HG03521 (cell line): ENCODE measurements at regions not wholly inside any gene's neighbourhood (a gene's known extent, or its start where the extent isn't known, plus 50 kb on each side); places are given as distances from the start of the nearest gene placed in this dataset.
"Not testable (repeated sequence)": the region's sequence is repeated elsewhere in the genome, so short reads cannot be mapped to it uniquely, and the experiment has no call there.

ENCODE experiments used
- ATAC-seq: cut with Tn5 transposase; IDR thresholded peaks from one replicate; pipeline ENCODE4 v1.9.1; 2021; ENCODE audit warnings: mild to moderate bottlenecking, moderate library complexity; ENCODE audit not compliant: unreplicated experiment

GRCh38 chr2:105540642-105541041 lies 141.8 kb upstream of the FHL2 start:
- no peak for ATAC-seq

DNA sequence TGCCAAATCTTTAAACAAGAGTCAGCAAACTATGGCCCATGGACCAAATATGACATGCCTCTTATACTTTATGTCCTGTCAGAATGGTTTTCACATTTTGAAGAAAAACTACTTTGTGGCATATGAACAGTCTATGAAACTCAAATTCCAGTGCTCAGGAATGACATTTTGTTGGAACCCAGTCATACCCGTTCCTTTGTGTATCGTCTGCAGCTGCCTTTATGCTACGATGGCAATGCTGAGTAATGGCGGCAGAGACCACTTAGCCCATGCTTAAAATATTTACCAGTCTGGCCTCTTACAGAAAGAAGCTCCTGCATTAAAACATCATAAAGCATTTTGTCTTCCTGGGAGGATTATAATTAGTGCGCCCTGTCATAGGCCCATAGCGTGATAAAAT lies 140.5 kb upstream of the FHL2 start:
- no peak for ATAC-seq

DNA sequence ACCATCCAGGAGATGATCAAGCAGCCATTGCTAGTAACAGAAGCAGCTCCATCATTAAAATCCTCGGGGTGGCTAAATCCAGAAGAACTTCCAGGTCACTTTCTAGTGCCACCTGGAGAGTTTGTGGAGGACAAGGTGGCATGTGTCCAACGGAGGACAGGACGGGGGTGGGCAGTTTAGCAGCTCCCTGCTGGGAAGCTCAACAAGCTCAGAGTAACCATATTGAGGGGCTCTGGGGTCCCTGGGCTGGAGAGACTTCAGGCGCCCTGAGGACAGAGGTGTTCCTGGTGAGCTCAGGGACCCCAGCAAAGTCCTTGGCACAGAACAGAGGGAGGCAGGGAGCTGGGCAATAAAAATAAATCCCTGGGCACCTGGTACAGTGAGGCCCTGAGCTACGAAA lies 140.0 kb upstream of the FHL2 start:
- ATAC-seq, result no peak

- ATAC-seq, result no peak
Measured at GRCh38 chr2:105537920-105538319, 139.1 kb upstream of the FHL2 start.

- no peak for ATAC-seq
Measured at GRCh38 chr2:105537466-105537865, 138.6 kb upstream of the FHL2 start.

DNA sequence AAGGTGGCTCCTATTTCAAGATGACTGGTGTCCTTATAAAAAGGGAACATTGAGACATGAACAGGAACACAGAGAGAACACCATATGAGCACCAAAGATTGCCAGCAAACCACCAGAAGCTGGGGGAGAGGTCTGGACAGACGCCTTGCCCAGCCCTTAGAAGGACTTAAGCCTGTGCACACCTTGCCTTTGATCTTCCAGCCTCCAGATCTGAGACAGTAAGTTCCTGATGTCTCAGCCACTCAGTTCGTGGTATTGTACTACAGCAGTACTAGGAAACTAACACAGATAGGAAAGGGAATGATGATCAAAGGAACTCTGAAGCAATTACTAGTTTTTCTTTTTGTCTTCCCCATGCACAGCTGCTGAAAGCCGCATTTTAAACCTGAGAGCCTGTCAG lies 137.3 kb upstream of the FHL2 start:
- no peak for ATAC-seq

GRCh38 chr2:105529258-105529657 lies 130.4 kb upstream of the FHL2 start:
- ATAC-seq, result not testable (repeated sequence)

GRCh38 chr2:105526000-105526925 lies 127.4 kb upstream of the FHL2 start:
- no peak for ATAC-seq

DNA sequence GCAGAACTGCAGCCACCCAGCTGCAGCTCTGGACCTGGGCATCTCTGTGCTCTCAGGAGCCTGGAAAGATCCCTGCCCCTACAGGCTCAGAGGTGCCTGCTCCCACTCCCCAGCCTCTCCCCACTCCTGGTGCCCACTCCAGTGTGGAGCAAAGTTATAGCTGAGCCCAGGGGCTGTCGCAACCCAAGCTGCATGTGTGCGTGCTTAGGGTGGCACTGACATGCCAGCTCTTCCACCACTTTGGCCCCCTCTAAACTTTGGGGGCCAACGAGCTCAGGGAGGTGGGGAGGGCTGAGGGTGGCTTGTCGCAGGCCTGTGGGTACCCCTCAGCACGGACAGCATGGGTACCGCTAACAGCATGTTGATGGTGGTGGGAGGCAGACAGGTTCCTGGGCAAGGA lies 126.3 kb upstream of the FHL2 start:
- ATAC-seq, result no peak

DNA sequence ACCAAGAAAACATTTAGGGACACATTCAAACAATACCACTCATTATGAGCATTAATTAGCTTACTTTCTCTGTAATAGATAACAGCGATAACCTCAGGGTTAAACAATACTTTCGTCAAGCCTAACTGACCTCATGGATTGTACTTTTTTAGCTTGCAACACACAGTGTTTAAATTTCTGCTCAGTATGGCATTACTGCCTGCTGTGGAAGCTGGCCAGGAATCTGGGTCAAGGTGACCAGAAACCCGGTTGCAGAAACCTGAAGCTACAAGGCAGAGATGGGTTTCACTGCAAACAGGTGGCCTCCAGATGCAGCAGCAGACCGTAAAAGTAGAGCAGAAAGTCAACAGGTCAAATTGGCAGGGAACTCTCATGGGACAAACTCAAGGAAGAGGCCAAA lies 123.8 kb upstream of the FHL2 start:
- ATAC-seq, result no peak

DNA sequence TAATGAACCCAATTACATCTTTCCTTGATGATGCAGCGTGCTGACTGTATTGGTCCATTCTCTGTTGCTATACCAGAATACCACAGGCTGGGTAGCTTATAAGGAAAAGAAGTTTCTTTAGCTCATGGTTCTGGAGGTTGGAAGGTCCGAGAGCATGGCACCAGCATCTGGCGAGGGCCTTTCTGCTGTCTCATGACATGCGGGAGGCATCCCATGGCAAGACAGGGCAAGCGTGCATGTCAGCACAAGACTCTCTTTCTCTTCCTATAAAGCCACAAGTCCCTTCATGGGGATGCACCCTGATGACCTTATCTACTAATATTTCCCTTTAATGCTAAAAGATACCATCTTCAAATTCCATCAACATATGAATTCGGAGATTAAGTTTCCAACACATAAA lies 122.8 kb upstream of the FHL2 start:
- no peak for ATAC-seq

DNA sequence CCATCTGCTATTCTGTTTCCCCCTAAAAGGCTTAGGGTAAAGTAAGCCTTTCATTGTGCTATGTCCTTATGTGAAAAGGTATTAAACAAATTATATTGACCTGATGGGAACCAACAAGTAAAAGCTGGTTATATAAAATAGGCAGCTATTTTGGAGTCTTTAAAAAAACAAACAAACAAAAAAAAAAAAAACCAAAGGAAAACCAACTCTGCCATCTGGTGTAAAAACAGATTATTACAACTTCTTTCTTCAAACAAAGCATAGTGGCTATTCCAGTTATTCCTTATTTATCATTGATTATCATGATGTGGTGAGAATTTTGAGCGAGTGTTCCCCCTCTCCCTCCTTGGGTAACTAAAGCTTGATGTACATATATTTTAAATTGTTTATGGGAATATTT lies 122.3 kb upstream of the FHL2 start:
- no peak for ATAC-seq

DNA sequence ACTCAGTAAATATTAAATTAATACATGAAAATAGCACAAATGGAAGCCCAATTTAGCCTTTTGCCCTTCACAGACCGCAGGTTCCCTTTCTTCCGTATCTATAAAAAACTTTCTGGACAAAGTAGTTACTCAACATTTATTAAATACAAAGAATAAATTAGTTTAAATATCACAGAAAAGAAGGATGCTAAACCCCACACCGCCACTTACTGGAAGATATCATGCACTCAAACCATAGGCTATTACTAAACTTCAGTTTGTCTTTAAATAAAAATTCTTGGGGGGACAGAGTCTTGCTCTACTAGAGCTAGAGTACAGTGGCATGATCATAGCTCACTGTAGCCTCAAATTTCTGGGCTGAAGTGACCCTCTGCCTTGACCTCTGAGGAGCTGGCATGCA lies 120.7 kb upstream of the FHL2 start:
- ATAC-seq, result no peak

GRCh38 chr2:105518897-105519296 lies 120.0 kb upstream of the FHL2 start:
- no peak for ATAC-seq

GRCh38 chr2:105517814-105518705 lies 119.2 kb upstream of the FHL2 start:
- no peak for ATAC-seq

- ATAC-seq, result no peak
Measured at GRCh38 chr2:105515581-105516415, 116.9 kb upstream of the FHL2 start.

DNA sequence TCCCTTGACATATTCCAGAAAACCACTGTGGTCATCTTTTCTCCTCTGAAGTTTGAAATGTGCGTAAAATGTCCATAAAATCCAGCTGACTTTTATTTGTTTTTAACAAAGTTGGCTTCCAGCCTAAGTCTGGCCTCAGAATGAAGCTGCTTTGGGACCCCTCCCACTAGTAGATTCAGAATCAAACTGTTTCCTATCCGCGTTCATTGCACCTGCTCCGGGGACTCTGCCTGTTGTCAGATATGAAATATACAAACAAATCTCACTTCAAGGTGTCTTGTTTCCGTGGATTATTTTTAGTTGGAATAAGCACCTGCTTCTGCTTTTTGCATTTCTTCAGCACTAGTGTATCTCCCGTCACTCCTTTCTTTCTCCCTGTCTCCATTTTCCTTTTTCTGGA lies 115.7 kb upstream of the FHL2 start:
- ATAC-seq, result no peak

GRCh38 chr2:105510761-105511528 lies 112.1 kb upstream of the FHL2 start:
- no peak for ATAC-seq

DNA sequence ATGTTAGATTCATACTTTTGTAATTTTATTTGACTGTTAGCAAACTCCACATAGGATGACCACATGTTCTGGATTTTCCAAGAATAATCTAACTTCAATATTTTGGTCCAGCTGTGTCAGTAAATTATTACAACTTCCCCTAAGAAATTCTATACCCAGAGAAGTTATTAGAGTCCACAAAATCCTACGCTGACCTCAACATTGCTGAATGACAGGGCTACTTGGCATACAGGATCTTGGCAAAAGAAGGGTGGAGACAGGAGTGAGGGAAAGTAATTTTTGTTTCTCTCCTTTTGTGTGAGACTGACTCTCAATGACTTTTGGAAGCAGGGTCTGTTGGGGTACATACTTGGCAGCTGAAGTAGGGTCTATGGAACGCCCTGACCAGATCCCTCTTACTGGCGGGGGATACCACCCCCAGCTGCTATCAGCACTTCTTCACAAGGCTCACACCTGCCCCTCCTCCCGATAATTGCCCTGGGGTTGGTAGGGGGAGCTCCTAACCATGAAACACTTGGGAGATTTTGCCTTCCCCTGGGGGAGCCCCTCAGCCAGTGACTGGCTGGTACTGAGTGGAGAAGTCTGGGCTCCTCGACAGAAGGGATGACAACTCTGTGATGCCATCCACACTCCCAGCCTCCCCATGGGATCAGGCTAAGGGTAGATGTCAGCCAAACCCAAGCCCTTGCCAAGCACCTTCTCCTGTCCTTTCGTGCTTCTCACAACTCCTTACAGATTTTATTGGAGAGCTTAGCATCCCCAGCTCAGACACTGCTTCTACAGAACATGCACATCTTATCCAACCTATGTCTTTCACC lies 110.6 kb upstream of the FHL2 start:
- no peak for ATAC-seq
